Stromal cell of bone marrow (primary cell): ENCODE measurements at regions not wholly inside any gene's neighbourhood (a gene's known extent, or its start where the extent isn't known, plus 50 kb on each side); places are given as distances from the start of the nearest gene placed in this dataset.
"Not testable (repeated sequence)": the region's sequence is repeated elsewhere in the genome, so short reads cannot be mapped to it uniquely, and the experiment has no call there.

Experiments used
- DNase-seq: peaks from one replicate; pipeline ENCODE4 v3.0.0-alpha.2; 2012; ENCODE audit warnings: low read depth

DNA sequence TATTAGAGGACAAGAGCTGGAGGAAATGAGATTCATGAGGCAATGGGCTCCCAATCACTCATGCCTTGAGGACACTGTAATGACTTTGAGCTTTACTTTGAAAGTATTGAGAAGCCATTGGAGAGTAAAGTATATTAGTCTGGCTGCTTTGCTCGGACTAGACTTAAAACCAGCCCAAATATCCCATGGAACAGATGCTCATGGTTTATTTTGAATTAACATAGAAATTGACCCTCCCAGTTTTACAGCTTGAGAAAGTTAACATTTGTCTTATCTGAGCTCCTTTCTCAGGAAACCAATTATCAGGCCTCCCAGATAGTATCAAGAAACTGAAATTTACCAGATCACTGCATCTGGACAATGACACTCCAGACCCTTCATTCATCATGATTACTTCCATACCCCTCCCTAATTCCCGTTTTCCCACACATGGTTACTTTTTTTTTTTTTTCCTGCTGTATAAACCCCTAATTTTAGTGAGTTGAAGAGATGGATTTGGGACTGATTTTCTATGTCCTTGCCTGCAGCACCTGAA is 270.8 kb upstream of the SMIM30 start:
- DNase-seq = no peak

DNA sequence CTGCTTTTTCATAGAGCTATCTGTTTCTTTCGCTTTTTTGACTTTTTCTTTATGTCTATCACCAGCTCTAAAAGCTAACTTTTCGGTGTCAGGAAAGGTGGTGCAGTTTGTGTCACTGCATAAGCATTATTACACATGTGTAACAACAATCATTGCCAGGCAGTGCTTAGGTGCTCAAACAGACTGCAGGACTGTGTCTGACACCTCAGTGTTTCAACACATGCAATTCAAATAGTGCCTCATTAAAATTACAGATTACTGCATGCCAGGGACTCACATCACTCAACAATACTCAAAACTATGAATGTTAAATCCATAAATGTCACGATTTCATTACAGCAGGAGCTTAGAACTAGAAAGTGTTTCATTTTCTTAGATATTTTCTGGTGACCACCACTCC is 265.3 kb upstream of the SMIM30 start:
- no peak for DNase-seq

DNA sequence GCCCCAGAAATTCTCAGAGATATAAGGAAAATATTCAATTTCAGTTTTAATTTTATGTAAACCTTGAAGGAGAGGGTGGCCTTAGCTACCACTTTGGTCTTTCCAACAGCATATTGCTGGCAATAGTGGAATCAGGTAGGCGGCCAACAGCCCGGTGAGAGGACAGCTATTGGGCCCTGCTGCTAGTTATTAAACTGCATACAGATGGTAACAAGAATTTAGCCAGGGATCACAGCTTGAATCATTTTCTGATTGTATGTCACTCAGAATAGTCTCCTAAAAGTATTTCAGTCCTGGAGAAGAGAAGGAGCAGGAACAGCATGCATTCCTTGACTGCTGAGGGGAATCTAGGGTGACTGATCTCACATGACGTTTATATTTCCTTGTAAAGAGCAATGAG is 261.4 kb upstream of the SMIM30 start:
- no peak for DNase-seq

DNA sequence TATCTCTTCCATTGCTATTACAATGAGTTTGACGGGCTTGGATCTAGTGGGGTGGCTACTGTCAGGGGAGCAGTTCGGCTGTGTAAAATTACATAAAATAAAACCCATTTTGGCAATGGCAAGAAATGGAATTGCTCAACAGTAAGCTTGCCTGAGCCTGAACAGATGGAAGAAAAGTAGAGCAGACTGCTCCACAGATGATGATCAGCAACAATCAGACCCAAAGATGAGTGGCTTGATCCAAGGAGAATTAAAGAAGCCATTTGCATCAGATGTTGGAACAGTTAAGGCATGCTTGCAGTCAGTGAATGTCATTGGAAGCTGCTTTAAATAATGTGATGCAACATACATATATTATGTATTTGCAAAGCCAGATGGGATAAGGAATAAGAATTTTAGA is 256.6 kb upstream of the SMIM30 start:
- no peak for DNase-seq

DNA sequence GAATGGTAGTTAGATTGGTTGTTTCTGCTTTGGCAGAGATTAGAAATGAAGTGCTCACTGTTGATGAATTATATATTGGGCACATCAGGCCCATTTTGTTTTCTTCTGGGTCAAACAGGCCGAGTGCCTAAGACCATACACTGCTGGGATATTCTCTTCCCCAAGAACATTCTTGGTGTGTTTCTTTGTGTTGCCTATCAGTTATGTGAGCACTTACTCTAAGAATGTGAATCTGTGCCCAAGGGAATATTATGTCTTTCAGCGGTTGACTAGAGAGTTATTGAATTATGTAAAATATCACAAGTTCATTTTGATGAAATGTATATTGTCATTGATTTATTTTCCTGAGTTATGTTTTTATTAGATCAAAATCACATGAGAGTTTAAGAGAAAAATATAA is 255.5 kb upstream of the SMIM30 start:
- DNase-seq = no peak

DNA sequence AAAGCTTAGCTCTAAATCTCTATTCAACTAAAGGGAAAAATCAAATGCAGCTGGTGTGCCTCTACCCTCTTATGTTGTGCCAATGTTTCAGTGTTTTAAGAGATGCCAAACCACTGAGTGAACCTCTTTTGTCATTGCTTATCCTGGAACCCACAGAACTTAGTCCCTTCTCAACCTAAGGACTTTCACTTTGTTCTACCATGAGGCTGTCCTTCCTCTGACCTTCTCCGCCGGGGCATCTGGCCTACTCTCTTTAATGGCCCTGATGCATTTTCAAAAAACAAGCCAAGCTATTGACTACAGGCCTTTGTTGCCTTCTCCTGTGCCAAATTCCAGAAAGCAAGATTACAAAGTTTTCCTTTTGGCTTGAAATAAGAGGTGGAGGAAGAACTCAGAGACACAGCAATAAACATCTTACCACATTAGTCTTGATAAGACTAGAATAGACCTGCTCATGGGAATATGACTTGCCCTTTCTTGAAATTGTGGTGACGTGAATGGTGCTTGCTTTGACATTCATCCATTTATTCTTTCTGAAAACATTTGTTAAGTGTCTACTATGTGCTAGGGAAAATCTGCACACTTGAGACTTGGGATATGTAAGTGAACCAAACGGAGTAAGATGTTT is 253.2 kb upstream of the SMIM30 start:
- peak; percentile 1 for DNase-seq

DNA sequence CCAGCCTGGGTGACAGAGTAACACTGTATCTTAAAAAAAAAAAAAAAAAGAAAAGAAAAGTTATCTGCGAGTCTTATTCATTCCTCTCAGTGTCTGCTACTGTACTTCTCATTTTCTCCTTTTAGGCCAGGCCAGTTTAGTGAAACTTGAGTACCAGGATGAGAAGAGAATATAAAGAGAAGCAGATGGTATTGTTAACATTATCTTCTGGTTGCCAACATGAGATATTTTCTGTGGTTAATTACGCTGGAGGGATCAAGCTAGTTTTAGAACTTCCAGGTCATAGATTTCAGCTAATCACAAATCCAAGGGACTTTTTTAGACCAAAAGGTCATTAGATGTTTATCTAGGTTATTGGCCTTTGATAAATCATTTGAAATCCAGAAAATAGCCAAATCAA is 252.6 kb upstream of the SMIM30 start:
- DNase-seq = no peak

DNA sequence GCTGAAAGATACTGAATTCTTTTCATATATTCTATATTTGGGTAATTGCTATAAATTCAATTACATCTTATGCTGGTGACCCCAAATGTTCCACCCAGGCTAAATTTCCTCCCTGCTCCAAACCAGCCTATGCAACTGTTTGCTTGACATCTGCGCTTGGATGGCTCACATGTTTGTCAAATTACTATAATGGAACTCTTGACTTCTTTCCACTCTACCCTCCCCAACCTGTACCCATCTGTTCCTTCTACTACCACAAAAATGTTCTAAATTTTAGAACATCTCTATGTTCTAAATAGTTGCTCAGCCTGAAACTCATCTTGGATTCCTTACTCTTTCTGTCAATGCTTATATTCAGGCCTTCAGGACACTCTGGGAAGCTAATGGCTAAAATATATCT is 249.9 kb upstream of the SMIM30 start:
- no peak for DNase-seq

DNA sequence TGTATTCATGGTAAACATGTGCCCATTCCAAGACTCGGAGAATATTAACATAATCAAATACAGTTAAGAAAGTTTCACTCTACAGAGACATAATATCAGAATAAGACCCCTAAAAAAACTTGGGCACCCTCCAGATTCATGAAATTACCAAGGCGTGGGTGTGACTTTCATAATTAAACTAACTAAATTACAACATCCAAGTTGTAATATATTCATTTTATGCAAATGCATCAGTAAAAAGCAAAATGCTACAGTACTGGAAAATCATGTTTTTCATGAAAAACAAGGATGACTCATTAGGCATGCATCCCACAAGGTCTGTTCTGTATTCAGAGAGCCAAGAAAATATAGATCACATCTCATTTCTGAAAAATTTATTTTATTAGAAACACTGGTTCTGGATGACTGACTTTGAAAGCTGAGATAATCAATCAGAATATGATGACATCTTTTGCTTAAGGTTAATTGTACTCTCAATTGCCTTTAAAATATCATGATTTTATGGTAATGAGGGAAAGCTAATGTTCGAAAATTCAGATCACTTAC is 248.8 kb upstream of the SMIM30 start:
- DNase-seq = peak; percentile 0

DNA sequence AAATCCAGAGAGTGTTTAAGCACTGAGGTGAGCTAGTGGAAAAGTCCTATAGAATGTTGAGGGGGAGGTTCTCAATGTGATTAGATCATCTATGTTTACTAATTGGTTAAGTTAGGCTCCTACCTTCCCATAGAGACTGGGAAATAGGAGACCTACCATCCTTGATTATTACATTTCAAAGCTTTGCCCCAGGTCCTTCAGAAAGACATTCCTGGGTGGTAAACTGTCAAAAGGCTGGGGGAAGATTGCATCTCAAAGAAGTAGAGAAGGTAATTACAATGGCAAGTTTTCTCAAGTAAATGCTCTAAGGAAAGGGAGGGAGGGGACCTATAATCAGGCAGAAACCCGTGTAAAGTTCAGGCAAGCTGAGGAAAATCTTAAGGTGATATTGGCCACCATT is 247.8 kb upstream of the SMIM30 start:
- DNase-seq = no peak

DNA sequence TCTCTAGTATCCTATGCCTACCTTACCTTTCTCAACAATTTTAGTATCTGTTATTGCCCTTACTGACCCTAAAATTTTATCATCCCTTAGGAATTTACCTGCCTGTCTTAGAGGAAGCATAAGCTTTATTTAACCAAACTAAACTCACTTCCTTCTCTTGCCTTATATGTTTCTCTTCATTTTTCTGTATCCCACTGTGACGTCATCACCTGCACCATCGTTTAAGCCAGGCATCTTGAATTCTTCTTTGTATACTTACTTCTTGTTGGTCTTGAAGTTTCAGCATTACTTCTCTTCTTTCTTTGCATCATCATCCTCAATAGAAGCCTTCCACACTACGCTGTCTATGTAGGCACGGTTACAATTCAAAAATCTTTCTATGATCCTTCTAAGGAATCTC is 231.0 kb upstream of the SMIM30 start:
- DNase-seq = no peak

DNA sequence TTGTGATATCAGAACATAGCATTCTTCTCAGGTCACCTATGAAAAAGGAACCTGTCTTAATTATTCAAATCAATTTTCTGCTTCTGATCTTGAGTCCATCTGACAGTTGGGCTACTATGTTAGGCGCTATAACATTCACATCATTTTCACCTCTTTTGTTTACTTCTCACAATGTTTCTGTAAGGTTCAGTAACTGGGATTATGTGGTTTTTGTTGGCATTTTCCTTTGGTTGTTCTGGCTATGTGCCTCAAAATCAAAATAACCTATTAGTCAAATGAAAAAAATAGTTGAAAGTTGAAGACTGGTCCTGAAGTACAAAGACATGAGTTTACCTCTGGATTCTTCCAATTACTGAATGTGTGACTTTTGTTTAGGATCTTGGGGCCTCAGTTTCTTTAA is 221.3 kb upstream of the SMIM30 start:
- DNase-seq = no peak

DNA sequence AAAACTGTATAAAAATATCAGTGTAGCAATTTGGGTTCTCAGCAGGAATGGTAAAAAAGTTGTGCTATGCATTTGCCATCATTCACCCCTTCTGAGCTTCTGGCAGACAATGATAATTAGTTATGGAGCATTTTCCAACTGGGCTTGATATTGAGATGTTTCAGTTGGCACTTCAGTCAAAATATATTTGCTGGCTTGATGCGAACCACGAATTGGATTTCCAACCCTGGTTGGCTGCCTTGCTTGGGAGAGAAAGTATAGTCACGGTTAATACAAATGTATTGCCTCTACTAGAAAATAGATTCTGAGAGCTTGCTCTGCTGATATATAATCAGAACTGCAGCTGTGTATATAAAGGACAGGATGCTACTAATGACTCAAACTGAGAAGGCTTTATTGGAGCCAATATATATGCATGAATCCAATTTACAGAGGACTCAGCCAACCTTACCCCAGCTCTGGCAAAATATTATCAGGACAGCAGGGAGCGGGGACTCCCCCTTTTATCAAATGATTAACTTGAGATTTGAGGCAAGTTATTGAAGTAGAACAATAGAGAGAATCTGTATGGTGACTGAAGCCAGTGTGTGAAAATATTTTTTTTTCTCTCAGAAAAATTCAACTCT is 219.8 kb upstream of the SMIM30 start:
- DNase-seq = no peak

DNA sequence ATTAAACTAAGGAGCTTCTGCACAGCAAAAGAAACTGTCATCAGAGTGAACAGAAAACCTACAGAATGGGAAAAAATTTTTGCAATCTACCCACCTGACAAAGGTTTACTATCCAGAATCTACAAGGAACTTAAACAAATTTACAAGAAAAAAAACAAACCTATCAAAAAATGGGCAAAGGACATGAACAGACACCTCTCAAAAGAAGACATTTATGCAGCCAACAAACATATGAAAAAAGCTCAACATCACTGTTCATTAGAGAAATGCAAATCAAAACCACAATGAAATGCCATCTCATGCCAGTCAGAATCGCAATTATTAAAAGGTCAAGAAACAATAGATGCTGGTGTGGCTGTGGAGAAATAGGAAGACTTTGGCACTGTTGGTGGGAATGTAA is 218.5 kb upstream of the SMIM30 start:
- DNase-seq = not testable (repeated sequence)

DNA sequence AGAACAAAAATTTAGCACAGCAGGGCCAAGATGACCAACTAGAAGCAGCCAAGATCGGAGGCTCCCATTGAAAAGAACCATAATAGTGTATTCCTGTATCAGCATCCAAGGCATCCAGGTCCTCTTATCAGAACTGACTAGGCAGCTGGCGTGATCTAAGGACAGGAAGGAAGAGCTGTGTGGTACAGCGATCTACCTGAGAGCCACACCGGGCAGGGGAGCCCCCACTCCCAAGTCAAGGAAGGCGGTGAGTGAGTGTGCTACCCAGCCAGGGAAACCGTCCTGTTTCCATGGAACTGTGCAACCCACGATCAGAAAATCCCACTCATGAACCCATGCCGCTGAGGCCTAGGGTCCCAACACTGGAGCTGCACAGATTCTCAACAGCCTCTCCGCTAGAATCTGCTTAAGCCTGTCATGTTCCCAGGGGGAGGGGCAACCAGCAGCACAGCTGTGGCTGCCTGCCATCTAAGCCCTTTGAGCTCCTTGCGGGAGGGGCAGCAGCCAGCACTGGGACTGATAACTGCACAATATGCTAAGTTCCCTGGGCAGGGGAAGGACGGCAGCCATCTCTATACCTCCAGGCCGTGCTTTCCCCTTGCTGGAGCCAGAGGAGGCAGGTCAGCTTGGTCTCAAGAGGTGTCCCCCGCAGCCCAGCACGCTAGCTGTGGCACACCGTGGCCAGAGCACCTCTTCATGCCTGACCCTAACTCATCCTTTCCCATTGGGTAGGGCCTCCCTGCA is 213.0 kb upstream of the SMIM30 start:
- no peak for DNase-seq

DNA sequence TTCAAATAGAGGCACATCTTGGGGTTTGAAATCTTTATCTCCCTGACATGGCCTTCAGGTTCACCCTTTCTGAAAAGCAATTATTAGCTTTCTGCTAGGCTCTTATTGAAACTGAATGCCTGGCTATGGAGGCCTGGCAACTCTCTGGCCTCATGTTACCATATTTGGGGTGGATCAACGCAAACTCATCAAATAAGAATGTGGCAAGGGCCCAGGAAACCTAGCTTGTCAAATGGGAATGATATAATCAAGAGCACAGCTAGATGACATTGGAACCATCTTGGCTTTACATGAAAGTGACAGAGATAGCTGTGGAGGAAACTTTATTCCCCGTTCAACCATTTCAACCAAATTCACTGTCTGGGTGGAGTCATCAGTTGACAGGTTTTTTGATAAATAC is 202.8 kb upstream of the SMIM30 start:
- no peak for DNase-seq

DNA sequence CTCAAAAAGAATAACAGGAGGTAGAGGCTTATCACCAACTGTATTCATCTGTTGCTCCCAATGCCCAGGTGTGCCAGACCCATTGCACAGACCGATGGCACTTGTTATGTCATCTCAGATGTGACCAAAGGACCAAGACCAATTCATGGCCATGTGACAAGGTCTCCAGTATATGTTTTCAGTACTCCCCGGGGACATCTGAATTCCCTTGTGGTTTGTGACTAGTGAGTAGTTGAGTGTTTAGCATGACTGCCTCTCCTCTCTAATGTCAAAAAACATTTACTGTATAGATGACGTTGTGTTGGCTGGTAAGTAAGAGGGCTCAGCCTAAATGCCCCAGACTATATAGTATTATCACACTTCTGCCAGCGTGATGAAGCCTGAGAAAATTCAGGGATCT is 202.1 kb upstream of the SMIM30 start:
- DNase-seq = no peak

DNA sequence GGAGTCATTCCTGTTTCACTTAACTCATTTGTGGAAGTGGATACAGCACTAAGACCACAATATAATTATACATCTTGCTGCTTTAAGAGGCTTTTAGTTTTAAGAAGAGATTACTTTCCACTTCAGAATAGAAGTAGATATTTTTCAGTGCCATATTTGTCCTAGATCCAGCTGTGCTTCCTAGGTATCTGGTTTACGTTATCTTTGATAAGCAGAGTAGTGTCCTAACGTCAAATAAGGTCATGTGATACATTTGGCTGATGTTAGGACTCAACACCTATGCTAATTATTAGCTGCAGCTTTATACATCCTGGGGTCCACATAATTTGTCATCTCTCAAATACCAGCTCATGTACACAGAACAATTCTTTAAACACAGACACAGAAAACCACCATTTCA is 196.2 kb upstream of the SMIM30 start:
- no peak for DNase-seq

DNA sequence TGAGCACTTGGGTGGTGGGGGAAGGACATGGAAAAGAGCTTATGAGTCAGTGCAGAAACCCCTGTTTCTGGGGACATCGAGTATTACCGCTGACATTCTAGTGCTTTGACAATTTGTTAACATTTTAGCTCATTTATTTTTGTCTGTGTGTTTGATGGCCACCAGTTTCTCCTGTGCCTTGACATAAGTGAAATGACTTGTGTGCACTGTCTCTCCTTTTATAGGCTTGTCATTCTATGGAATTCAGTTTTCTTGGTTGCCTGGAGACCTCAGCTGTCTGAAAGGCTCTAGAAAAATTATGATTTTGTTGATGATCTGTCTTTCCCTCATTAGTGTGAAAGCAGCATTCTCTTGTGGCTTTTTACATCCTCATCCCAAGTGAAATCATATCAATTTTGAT is 190.0 kb upstream of the SMIM30 start:
- DNase-seq = no peak

DNA sequence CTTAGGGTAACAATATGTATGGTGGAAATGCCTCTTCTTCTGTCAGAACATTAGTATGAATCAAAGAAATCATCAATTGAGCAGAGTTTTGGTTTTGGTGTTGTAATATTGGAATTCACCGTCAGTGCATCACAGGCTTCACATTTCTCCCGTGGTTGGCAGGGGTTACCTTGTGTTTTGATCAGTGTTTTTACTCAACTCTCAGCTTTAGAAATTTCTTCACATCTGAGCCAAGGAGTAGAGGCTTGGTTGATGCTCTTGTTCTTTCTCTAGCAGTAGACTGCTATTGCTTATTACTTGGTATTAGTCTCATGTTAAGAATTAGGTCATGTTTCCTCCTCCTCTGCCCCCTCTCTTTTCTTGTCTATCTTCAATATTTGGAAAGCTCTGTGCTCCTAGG is 188.8 kb upstream of the SMIM30 start:
- DNase-seq = no peak

DNA sequence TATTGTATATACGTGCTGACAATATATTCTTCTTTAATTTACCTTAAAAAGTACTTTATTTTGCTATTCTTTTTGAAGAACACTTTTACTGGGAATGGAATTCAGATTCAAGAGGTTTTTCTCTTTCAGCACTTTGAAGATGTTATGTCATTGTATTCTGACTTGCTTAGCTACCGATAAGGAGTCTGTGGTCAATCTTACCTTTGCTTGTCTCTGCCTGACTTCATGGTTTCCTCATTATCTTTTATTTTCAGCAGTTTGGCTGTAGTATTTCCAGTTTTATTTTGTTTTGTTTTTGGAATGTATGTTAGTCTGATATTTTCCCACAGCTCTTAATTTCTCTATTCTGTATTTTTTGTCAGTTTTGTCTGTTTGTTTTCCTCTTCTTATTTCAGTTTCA is 187.9 kb upstream of the SMIM30 start:
- no peak for DNase-seq

DNA sequence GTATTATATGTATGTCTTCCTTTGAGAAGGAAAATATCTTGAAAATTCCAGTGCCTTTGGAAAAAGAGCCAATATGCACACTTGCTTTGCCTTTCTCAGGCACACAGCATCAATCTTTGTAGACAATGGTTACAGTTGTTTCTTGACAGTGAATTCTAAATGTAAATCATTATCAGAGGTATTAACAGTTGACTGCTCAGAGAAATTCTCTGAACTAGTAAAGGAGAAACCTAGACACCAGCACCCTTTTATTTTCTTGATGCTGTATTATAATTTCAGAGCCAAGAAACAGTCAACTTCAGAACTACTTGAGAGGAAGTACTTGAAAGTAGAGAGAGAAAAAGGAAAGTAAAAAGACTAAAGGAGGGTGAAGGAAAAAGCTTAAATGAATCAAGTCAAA is 185.8 kb upstream of the SMIM30 start:
- DNase-seq = no peak

DNA sequence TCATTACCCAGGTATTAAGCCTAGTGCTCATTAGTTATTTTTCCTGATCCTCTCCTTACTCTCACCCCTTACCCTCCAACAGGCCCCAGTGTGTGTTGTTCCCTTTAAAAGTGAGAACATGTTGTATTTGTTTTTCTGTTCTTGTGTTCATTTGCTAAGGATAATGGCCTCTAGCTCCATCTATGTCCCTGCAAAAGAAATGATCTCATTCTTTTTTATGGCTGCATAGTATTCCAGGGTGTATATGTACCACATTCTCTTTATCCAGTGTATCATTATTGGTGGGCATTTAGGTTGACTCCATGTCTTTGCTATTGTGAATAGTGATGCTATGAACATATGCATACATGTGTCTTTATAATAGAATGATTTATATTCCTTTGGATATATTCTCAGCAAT is 185.0 kb upstream of the SMIM30 start:
- not testable (repeated sequence) for DNase-seq
